PC-3 (cell line): ENCODE measurements at regions not wholly inside any gene's neighbourhood (a gene's known extent, or its start where the extent isn't known, plus 50 kb on each side); places are given as distances from the start of the nearest gene placed in this dataset.

ENCODE experiments used
- ATAC-seq: fragments of 200-7000 bp; cut with Tn5 transposase; 2 replicates; pipeline ENCODE4 v1.9.1; 2020; ENCODE audit warnings: mild to moderate bottlenecking, moderate library complexity
- BruUV-seq: library from RNA; stranded (reverse); fragments of 400-500 nt; replicated peaks from 2 replicates; lab custom pipeline; 2021; lab: Mats Ljungman, UMichigan
- CTCF ChIA-PET: fragments of 300-600 bp; sonication (Branson Sonifier 250); formaldehyde crosslinking; loops from one replicate; lab custom pipeline; 2022; ENCODE audit warnings: antibody characterized with exemption; lab: Charles Lee
- POLR2A ChIA-PET: fragments of 300-600 bp; sonication (Branson Sonifier 250); formaldehyde crosslinking; loops from one replicate; lab custom pipeline; 2022; ENCODE audit warnings: antibody characterized with exemption; ENCODE audit not compliant: unreplicated experiment; lab: Charles Lee
- DNase-seq: peaks from one replicate; pipeline ENCODE4 v3.0.0-alpha.2; 2015
- H2AFZ ChIP-seq: fragments of 300-600 bp; sonication (generic); 2 replicates; pipeline ENCODE4 v1.6.0; 2016; ENCODE audit warnings: antibody characterized with exemption, low read length
- H3F3A ChIP-seq: fragments of 300-600 bp; sonication (generic); one replicate; pipeline ENCODE4 v1.6.0; 2017; ENCODE audit warnings: antibody characterized with exemption, low read length, control low read depth, mild to moderate bottlenecking; ENCODE audit not compliant: unreplicated experiment
- H3K27ac ChIP-seq: fragments of 300-600 bp; sonication (generic); 2 replicates; pipeline ENCODE4 v1.5.1; 2016; ENCODE audit warnings: mild to moderate bottlenecking, low read length
- H3K27me3 ChIP-seq: fragments of 300-600 bp; sonication (generic); 2 replicates; pipeline ENCODE4 v1.6.1; 2016; ENCODE audit warnings: low read length, mixed read lengths
- H3K36me3 ChIP-seq: fragments of 300-600 bp; sonication (generic); 2 replicates; pipeline ENCODE4 v1.6.1; 2016; ENCODE audit warnings: low read depth, mixed run types, low read length, mixed read lengths
- H3K4me1 ChIP-seq: fragments of 300-600 bp; sonication (generic); 2 replicates; pipeline ENCODE4 v1.5.1; 2016; ENCODE audit warnings: low read length; ENCODE audit not compliant: insufficient read depth
- H3K4me2 ChIP-seq: fragments of 300-600 bp; sonication (generic); 2 replicates; pipeline ENCODE4 v1.6.0; 2016; ENCODE audit warnings: low read length
- H3K4me3 ChIP-seq: fragments of 300-600 bp; sonication (generic); 2 replicates; pipeline ENCODE4 v1.5.1; 2016; ENCODE audit warnings: mild to moderate bottlenecking, low read length, mixed read lengths
- H3K79me2 ChIP-seq: fragments of 300-600 bp; sonication (generic); 2 replicates; pipeline ENCODE4 v1.6.1; 2017; ENCODE audit warnings: low read length, mixed read lengths
- H3K9ac ChIP-seq: fragments of 300-600 bp; sonication (generic); 2 replicates; pipeline ENCODE4 v1.6.0; 2016; ENCODE audit warnings: mild to moderate bottlenecking, low read length
- H3K9me2 ChIP-seq: fragments of 300-600 bp; sonication (generic); replicated peaks from 2 replicates; pipeline ENCODE4 v1.6.1; 2016; ENCODE audit warnings: mixed run types, low read length, mixed read lengths
- H3K9me3 ChIP-seq: fragments of 300-600 bp; sonication (generic); 2 replicates; pipeline ENCODE4 v1.6.1; 2016; ENCODE audit warnings: low read length, mixed read lengths
- H4K20me1 ChIP-seq: fragments of 300-600 bp; sonication (generic); 2 replicates; pipeline ENCODE4 v1.6.1; 2016; ENCODE audit warnings: low read length, mixed read lengths
- CTCF ChIP-seq: fragments of 300-600 bp; sonication (generic); conservative IDR thresholded peaks from 2 replicates; pipeline ENCODE4 v1.5.1; 2017; ENCODE audit warnings: antibody characterized with exemption, low read depth, mild to moderate bottlenecking, low read length
- EZH2 ChIP-seq: fragments of 300-600 bp; sonication (generic); IDR thresholded peaks from one replicate; pipeline ENCODE4 v1.6.1; 2017; ENCODE audit warnings: antibody characterized with exemption, mild to moderate bottlenecking, low read length; ENCODE audit not compliant: unreplicated experiment
- EZH2phosphoT487 ChIP-seq: fragments of 300-600 bp; sonication (generic); IDR thresholded peaks from 2 replicates; pipeline ENCODE4 v1.6.1; 2018; ENCODE audit warnings: mild to moderate bottlenecking, antibody characterized with exemption, low read length, borderline replicate concordance
- intact Hi-C: fragments of 100-400 bp; cut with micrococcal nuclease; formaldehyde crosslinking; loops from 2 replicates; pipeline ENCODE4 v1.9.0; 2023

- POLR2A ChIA-PET: no interaction called here
- H3K9ac ChIP-seq: no peak overlapping the region
These were observed 214.6 kb downstream of the C12orf50 start for GRCh38 chr12:87814625-87815024.

GRCh38 chr12:87813476-87814234 lies 215.5 kb downstream of the C12orf50 start:
- DNase-seq (peak; percentile 64), ATAC-seq (peak; percentile 93)
- no TSS peak for BruUV-seq
- H3K36me3 ChIP-seq: no peaks in the 10 kb centered on the region
- H3K9me3 ChIP-seq: no peaks in the 10 kb centered on the region
- H3F3A ChIP-seq: no peaks in the 10 kb centered on the region
- H3K4me1 ChIP-seq: peaks cover 18% of the 10 kb centered on the region; the same call in 1 of the 2 replicates
- 0 out of 2 replicates have a peak overlapping the region, but pooled peaks have one; percentile 8 for H3K27ac ChIP-seq
- H3K4me3 ChIP-seq: no peak overlapping the region
- intact Hi-C loops: no loop called here
- no peaks in the 10 kb centered on the region for H3K27me3 ChIP-seq
- no peaks in the 10 kb centered on the region for H3K79me2 ChIP-seq
- H3K4me2 ChIP-seq: no peak overlapping the region
- no peaks in the 10 kb centered on the region for H4K20me1 ChIP-seq
- H2AFZ ChIP-seq: no peak overlapping the region
- ChIA-PET CTCF (no interaction called here), POLR2A (no interaction called here)
- no peaks in the 10 kb centered on the region for H3K9me2 ChIP-seq
- no peak for TF ChIP-seq CTCF
- TF ChIP-seq EZH2: no peak
- no peak for TF ChIP-seq EZH2phosphoT487
- no peak overlapping the region for H3K9ac ChIP-seq

More at GRCh38 chr12:87814625-87815024, 214.6 kb downstream of the C12orf50 start:
- intact Hi-C loops: no loop called here
- no peak for ATAC-seq
- BruUV-seq: no TSS peak
- Histone ChIP-seq H3F3A (no peaks in the 10 kb centered on the region), H3K9me3 (no peaks in the 10 kb centered on the region), H3K36me3 (no peaks in the 10 kb centered on the region), H2AFZ (no peak overlapping the region), H3K4me3 (no peak overlapping the region), H3K9me2 (no peaks in the 10 kb centered on the region), H3K27ac (no peak overlapping the region), H3K27me3 (no peaks in the 10 kb centered on the region), H3K4me1 (peaks cover 18% of the 10 kb centered on the region; the same call in 1 of the 2 replicates), H4K20me1 (no peaks in the 10 kb centered on the region), H3K4me2 (no peak overlapping the region), H3K79me2 (no peaks in the 10 kb centered on the region)
- CTCF ChIA-PET: no interaction called here
- no peak for DNase-seq
- TF ChIP-seq EZH2 (no peak), CTCF (no peak), EZH2phosphoT487 (no peak)

- no peak overlapping the region for H3K27ac ChIP-seq
- TF ChIP-seq CTCF (no peak), EZH2phosphoT487 (no peak), EZH2 (no peak)
- BruUV-seq: no TSS peak
- no peak overlapping the region for H3K4me2 ChIP-seq
- no peaks in the 10 kb centered on the region for H3K9me3 ChIP-seq
- no peak overlapping the region for H3K4me3 ChIP-seq
- H4K20me1 ChIP-seq: no peaks in the 10 kb centered on the region
- H3K9me2 ChIP-seq: no peaks in the 10 kb centered on the region
- DNase-seq (peak; percentile 22), ATAC-seq (no peak; the same call in 1 of the 2 replicates)
- no peaks in the 10 kb centered on the region for H3F3A ChIP-seq
- H3K79me2 ChIP-seq: no peaks in the 10 kb centered on the region
- CTCF ChIA-PET: no interaction called here
- H2AFZ ChIP-seq: no peak overlapping the region
- no peaks in the 10 kb centered on the region for H3K27me3 ChIP-seq
- POLR2A ChIA-PET: no interaction called here
- no peaks in the 10 kb centered on the region for H3K36me3 ChIP-seq
- H3K9ac ChIP-seq: no peak overlapping the region
- H3K4me1 ChIP-seq: peaks cover 18% of the 10 kb centered on the region; the same call in 1 of the 2 replicates
- intact Hi-C loops: no loop called here
These were observed 216.5 kb downstream of the C12orf50 start for GRCh38 chr12:87812681-87813080.
